GM12892 (cell line): ENCODE measurements at regions not wholly inside any gene's neighbourhood (a gene's known extent, or its start where the extent isn't known, plus 50 kb on each side); places are given as distances from the start of the nearest gene placed in this dataset.

ENCODE experiments used
- POLR2A ChIP-seq: IDR thresholded peaks from 2 replicates; pipeline ENCODE4 v1.6.1; 2011; ENCODE audit warnings: low read depth, low read length, control low read depth
- TAF1 ChIP-seq: IDR thresholded peaks from 2 replicates; pipeline ENCODE4 v1.6.1; 2011; ENCODE audit warnings: low read depth, mild to moderate bottlenecking, control low read depth, low read length, borderline replicate concordance

DNA sequence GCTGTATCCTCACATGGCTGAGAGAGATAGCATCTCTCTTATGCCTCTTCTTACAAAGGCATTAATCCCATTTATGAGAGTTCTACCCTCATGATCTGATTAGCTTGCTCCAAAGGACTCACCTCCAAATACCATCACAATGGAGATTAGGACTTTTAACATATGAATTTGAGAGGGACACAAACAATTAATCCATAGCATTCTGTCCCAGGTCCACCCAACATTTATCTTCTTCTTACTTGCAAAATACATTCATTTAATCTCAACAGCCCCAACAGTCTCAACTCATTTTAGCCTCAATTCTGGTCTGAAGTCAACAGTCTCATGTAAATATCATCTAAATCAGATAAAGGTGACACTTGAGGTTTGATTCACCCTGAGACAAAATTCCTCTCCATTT lies 555.4 kb downstream of the RAB28 start:
- TF ChIP-seq POLR2A (no peak), TAF1 (no peak)
